ENCODE measurements at regions not wholly inside any gene's neighbourhood (a gene's known extent, or its start where the extent isn't known, plus 50 kb on each side); places are given as distances from the start of the nearest gene placed in this dataset.

GRCh38 chr12:77344651-77345050 is 279.3 kb upstream of the E2F7 start:
- no peak for TF ChIP-seq SMARCE1 (IDR thresholded peaks at IDR 0.05)
- TF ChIP-seq KDM5B (IDR thresholded peaks at IDR 0.05; ENCODE audit: insufficient replicate concordance, low read depth, low read length): no peak
- no peak for TF ChIP-seq RFX5 (IDR thresholded peaks at IDR 0.05; ENCODE audit: low read depth, low read length)
- no peak for TF ChIP-seq RAD21 (CRISPR knock-in tag; conservative IDR thresholded peaks at IDR 0.05 in 1 of 2, IDR thresholded peaks at IDR 0.05 in 1 of 2)
